Transverse colon (tissue), 3 donors: ENCODE measurements at regions not wholly inside any gene's neighbourhood (a gene's known extent, or its start where the extent isn't known, plus 50 kb on each side); places are given as distances from the start of the nearest gene placed in this dataset.

Experiments used
- EP300 ChIP-seq: sonication (generic); formaldehyde crosslinking; IDR thresholded peaks from one replicate; pipeline ENCODE4 v1.6.1; 2017; ENCODE audit warnings: antibody characterized with exemption, low read depth
- TF ChIP-seq, protein P1 (sequence below), 5 experiments: fragments of 200-600 bp in 3 of 5; fragments of 450-650 bp in 2 of 5; sonication (generic) in 3 of 5; IDR thresholded peaks; 1 replicate in 2 of 5; 2 replicates in 3 of 5; pipeline ENCODE4 v1.5.1; 2016 to 2017; ENCODE audit warnings: antibody characterized with exemption in 5 of 5, inconsistent platforms in 3 of 5, mild to moderate bottlenecking in 2 of 5, moderate library complexity in 1 of 5

DNA sequence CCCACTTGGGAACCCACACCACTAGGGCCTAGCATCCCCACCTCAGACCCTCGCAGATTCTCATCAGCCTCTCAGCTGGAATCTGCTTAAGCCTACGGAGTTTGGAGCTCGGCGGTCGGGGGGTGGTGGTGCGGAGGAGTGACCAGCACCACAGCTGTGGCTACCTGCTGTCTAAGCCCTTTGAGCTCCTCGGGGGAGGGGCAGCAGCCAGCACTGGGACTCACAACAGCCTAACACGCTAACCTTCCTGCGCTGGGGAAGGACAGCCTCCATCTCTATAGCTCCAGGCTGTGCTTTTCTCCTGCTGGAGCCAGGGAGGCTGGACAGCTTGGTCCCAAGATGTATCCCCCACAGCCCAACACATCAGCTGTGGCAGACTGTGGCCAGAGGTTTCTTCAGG, 281.5 kb downstream of the USP46 start:
- TF ChIP-seq EP300, result no peak
- TF ChIP-seq, protein P1, sequence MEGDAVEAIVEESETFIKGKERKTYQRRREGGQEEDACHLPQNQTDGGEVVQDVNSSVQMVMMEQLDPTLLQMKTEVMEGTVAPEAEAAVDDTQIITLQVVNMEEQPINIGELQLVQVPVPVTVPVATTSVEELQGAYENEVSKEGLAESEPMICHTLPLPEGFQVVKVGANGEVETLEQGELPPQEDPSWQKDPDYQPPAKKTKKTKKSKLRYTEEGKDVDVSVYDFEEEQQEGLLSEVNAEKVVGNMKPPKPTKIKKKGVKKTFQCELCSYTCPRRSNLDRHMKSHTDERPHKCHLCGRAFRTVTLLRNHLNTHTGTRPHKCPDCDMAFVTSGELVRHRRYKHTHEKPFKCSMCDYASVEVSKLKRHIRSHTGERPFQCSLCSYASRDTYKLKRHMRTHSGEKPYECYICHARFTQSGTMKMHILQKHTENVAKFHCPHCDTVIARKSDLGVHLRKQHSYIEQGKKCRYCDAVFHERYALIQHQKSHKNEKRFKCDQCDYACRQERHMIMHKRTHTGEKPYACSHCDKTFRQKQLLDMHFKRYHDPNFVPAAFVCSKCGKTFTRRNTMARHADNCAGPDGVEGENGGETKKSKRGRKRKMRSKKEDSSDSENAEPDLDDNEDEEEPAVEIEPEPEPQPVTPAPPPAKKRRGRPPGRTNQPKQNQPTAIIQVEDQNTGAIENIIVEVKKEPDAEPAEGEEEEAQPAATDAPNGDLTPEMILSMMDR (IDR thresholded peaks at IDR 0.05), result no peak
